Retina (tissue), 1 donor: ENCODE measurements at regions not wholly inside any gene's neighbourhood (a gene's known extent, or its start where the extent isn't known, plus 50 kb on each side); places are given as distances from the start of the nearest gene placed in this dataset.

Experiments used
- DNase-seq: peaks from one replicate; pipeline ENCODE4 v3.0.0-alpha.2; 2016

- peak; percentile 93 for DNase-seq
These were observed 83.4 kb downstream of the FAM43A start for GRCh38 chr3:194769020-194769643.

DNA sequence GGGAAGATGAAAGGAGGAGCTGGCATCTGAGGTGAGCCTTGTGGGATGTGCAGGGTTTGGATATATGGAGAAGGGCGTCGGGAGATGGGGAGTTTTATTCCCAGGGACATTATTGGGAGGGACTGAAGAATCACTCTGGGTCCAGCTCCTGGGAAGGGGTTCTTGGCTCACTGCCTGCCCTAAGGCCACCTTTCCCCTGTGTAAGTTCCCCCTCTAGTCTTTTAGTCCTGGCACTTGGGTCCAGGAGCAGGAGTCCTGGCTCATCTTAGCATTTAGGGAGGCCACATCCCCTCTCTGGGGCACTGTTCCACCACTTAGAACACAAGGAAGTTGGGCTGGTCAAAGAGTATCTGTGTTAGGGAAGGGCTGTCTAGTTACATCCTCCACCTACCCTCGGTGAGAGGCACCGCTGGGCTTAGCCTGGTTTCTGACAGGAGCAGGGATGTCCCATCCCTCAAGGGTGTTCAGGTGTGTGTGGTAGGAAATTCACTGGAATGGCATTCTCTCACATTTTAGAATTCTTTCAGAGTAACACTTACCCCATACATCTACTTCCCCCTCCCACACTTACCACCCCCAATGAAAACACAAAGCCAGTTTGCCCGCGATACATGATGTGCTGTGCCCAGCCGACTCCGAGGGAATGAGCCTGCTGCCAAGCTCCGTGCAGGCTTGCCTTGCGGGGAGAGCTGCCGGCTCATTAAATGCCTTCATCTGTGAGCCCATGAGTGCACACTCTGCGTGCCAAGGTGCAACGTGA, 86.7 kb downstream of the FAM43A start:
- DNase-seq: no peak

DNA sequence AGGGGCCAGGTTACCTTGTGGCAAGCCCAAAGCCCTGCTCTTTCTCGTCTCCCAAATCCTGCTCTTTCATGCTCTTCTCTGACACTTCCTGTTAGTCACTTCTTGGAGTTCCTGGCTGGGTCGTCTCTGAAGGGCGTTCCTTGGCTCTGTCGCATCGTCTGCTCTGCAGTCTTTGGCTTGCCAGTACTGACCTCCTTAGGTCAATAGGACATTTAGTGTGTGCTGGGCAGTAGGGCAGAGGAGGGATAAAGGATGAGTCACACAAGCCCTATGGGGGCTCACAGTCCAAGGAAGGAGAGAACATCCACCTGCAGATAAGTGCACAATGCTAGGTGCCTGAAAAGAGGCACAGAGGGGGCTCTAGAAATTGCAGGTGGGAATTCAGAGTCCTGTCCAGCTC, 87.5 kb downstream of the FAM43A start:
- DNase-seq: no peak

- no peak for DNase-seq
These were observed 88.2 kb downstream of the FAM43A start for GRCh38 chr3:194773771-194774455.

- DNase-seq: no peak
These were observed 89.6 kb downstream of the FAM43A start for GRCh38 chr3:194775266-194775665.

- no peak for DNase-seq
These were observed 90.0 kb downstream of the FAM43A start for GRCh38 chr3:194775731-194776130.

- no peak for DNase-seq
These were observed 92.0 kb downstream of the FAM43A start for GRCh38 chr3:194777729-194778128.

- DNase-seq: no peak
These were observed 94.1 kb downstream of the FAM43A start for GRCh38 chr3:194779729-194780224.

GRCh38 chr3:194780706-194781105, 95.0 kb downstream of the FAM43A start:
- DNase-seq: no peak

- no peak for DNase-seq
These were observed 95.9 kb downstream of the FAM43A start for GRCh38 chr3:194781617-194782016.

GRCh38 chr3:194782698-194783404, 97.2 kb downstream of the FAM43A start:
- DNase-seq: no peak

DNA sequence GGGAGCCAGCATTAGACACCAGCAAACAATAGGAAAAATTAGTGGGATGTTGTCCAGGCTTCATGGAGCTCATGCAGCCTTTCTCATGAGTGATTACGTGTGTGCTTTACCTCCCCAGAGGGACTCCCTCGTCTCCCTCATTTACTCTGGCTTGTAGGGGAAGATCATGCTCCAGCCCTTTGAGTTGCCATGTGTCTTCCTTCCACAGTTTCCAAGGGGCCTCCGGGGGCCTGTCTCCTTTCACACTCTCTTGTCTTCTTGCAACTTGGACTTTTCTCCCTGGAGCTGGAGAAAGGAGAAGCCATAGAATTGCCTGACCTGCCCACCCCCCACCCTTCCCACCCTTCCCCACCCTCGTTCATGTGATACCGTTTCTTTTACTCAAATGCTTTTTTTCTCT, 98.7 kb downstream of the FAM43A start:
- no peak for DNase-seq

- no peak for DNase-seq
These were observed 99.6 kb downstream of the FAM43A start for GRCh38 chr3:194785315-194785714.

- no peak for DNase-seq
These were observed 101.4 kb downstream of the FAM43A start for GRCh38 chr3:194787072-194787471.

DNA sequence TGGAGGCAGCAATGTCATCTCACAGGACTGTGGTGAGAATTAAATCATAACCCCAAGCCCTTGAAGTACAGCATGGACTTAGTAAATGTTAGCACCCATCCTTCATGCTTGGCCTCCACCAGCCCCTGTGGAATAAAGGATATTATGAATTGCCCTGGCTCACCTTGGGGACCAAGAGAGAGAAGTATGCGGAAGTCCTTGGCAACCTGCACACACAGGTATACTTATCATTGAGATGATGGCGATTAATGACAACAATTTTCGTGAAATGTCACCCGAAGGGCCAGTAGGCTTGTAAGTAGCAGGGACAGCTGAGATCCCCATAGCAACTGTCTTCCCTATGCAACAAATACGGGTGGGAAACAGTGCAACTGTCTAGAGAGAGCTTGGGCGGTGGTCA, 102.0 kb downstream of the FAM43A start:
- no peak for DNase-seq

DNA sequence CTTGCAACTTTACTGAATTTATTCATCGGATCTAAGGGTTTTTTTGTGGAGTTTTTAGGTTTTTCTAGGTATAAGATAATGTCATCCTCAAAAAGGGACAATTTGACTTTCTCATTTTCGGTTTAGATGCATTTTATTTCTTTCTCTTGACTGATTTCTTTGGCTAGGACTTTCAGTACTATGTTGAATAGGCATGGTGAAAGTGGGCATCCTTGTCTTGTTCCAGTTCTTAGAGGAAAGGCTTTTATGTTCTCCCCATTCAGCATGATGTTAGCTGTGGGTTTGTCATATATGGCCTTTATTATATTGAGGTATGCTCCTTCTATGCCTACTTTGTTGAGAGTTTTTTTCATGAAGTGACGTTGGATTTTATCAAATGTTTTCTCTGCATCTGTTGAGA, 106.7 kb downstream of the FAM43A start:
- DNase-seq: no peak

- no peak for DNase-seq
These were observed 112.0 kb downstream of the FAM43A start for GRCh38 chr3:194797555-194798250.

- no peak for DNase-seq
These were observed 112.8 kb downstream of the FAM43A start for GRCh38 chr3:194798486-194798885.

DNA sequence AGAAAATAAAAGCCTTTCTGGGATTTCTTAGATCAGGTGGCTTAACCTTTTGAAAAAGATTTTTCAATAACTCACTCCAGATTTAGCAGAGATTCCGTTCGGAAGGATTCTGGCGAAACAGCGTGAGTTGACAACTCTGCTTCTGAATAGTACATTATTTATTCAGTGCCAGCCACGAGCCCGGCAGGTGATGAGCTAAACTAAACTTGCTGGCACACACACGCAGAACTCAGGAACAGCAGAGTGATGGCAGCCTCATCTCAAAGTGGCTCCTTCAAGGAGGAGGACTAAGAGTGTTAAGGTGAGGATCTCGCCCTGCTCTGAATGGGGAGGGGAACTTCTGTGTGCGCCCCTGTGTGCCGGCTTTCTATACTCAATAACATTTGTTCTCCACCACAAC, 114.3 kb downstream of the FAM43A start:
- DNase-seq: no peak

DNA sequence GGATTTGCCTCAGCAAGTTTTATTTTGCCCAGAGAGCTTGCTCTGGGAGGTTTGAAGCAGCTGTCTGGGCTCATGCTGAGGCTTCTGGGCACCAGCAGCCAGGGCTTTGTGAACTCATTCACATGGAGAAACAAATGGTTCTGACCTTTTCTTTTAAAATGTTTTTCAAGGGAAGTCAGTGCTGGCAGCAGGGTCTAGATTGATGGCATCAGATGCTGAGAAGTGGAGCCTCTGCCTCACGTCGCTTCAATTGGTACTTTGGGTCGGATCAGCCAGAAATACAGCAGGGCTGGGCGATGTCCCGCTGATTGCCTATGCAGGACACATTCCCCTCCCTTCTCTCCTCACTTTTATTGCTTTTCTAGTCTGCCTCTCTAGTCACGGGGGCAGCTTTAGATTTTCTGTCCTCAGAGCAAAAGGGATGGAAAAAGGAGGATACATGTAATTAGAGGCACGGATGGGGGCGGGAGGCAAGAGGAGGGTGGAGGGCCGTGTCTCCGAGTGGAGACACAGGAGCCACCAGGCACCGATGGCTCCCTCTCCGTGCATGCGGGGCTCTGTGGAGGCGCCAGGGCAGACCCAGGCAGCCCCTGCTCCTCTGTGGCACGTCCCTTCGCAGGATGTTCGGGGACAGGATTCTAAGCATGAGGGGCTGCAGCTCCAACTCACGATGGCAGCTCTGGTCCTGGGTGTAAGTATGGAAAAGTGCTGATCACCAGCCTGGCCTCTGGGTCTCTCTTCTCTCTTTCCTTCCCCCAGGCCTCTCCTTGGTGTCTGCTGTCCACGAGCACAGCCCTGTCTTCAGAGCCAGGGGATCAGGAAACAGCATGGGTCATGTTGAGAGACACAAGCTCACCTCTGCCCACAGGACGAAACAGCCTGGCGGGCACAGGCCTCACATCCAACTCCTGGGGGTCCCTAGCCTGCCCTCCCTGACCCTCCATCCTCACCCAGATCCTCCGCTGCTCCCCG, 116.1 kb downstream of the FAM43A start:
- no peak for DNase-seq

- DNase-seq: no peak
These were observed 119.1 kb downstream of the FAM43A start for GRCh38 chr3:194804796-194805195.
